Inflammatory macrophage treated with lipopolysaccharide for 4 hours (primary cell): ENCODE measurements at regions not wholly inside any gene's neighbourhood (a gene's known extent, or its start where the extent isn't known, plus 50 kb on each side); places are given as distances from the start of the nearest gene placed in this dataset.
"Not testable (repeated sequence)": the region's sequence is repeated elsewhere in the genome, so short reads cannot be mapped to it uniquely, and the experiment has no call there.

Experiments
- DNase-seq: peaks from one replicate; pipeline ENCODE4 v3.0.0-alpha.2; 2020

- not testable (repeated sequence) for DNase-seq
These were observed 75.8 kb upstream of the ZNF337 start for GRCh38 chr20:25772437-25772836.

GRCh38 chr20:25771818-25772217 lies 75.2 kb upstream of the ZNF337 start:
- DNase-seq: not testable (repeated sequence)

- no peak for DNase-seq
These were observed 64.9 kb upstream of the ZNF337 start for GRCh38 chr20:25761596-25761995.

GRCh38 chr20:25761046-25761445 lies 64.4 kb upstream of the ZNF337 start:
- not testable (repeated sequence) for DNase-seq

GRCh38 chr20:25750765-25751696 lies 54.4 kb upstream of the ZNF337 start:
- DNase-seq: peak; percentile 18

- DNase-seq: no peak
These were observed 53.6 kb upstream of the ZNF337 start for GRCh38 chr20:25750220-25750764.

GRCh38 chr20:25749649-25750048 lies 53.0 kb upstream of the ZNF337 start:
- no peak for DNase-seq
